Midbrain (tissue), 1 donor: ENCODE measurements at regions not wholly inside any gene's neighbourhood (a gene's known extent, or its start where the extent isn't known, plus 50 kb on each side); places are given as distances from the start of the nearest gene placed in this dataset.

ENCODE experiments used
- DNase-seq: peaks from one replicate; lab custom pipeline; 2025; lab: John Stamatoyannopoulos, UW

GRCh38 chr9:20042128-20042711, 253.4 kb upstream of the SLC24A2 start:
- no peak for DNase-seq

- DNase-seq, result no peak
Observed at GRCh38 chr9:20041697-20042081, 252.9 kb upstream of the SLC24A2 start.

GRCh38 chr9:20040991-20041696, 252.3 kb upstream of the SLC24A2 start:
- peak; percentile 58 for DNase-seq

GRCh38 chr9:20037699-20038098, 248.9 kb upstream of the SLC24A2 start:
- no peak for DNase-seq

- no peak for DNase-seq
Observed at GRCh38 chr9:20033511-20033910, 244.7 kb upstream of the SLC24A2 start.

GRCh38 chr9:20032413-20033006, 243.7 kb upstream of the SLC24A2 start:
- DNase-seq, result no peak

- DNase-seq, result no peak
Observed at GRCh38 chr9:20031836-20032235, 243.0 kb upstream of the SLC24A2 start.

GRCh38 chr9:20030671-20031070, 241.8 kb upstream of the SLC24A2 start:
- DNase-seq, result no peak

GRCh38 chr9:20030221-20030620, 241.4 kb upstream of the SLC24A2 start:
- DNase-seq, result no peak

- no peak for DNase-seq
Observed at GRCh38 chr9:20028849-20029231, 240.0 kb upstream of the SLC24A2 start.

- no peak for DNase-seq
Observed at GRCh38 chr9:20028192-20028848, 239.5 kb upstream of the SLC24A2 start.

GRCh38 chr9:20023961-20024571, 235.2 kb upstream of the SLC24A2 start:
- no peak for DNase-seq

GRCh38 chr9:20023210-20023905, 234.5 kb upstream of the SLC24A2 start:
- DNase-seq, result no peak

GRCh38 chr9:20022410-20022809, 233.6 kb upstream of the SLC24A2 start:
- no peak for DNase-seq

GRCh38 chr9:20016611-20017010, 227.8 kb upstream of the SLC24A2 start:
- DNase-seq, result no peak

- no peak for DNase-seq
Observed at GRCh38 chr9:20015427-20015931, 226.6 kb upstream of the SLC24A2 start.

- no peak for DNase-seq
Observed at GRCh38 chr9:20014168-20014567, 225.3 kb upstream of the SLC24A2 start.

- no peak for DNase-seq
Observed at GRCh38 chr9:20012232-20012631, 223.4 kb upstream of the SLC24A2 start.

GRCh38 chr9:20009606-20010005, 220.8 kb upstream of the SLC24A2 start:
- DNase-seq, result no peak

- DNase-seq, result no peak
Observed at GRCh38 chr9:20002011-20002410, 213.2 kb upstream of the SLC24A2 start.

GRCh38 chr9:20001058-20001457, 212.2 kb upstream of the SLC24A2 start:
- no peak for DNase-seq
